ENCODE measurements at regions not wholly inside any gene's neighbourhood (a gene's known extent, or its start where the extent isn't known, plus 50 kb on each side); places are given as distances from the start of the nearest gene placed in this dataset.

DNA sequence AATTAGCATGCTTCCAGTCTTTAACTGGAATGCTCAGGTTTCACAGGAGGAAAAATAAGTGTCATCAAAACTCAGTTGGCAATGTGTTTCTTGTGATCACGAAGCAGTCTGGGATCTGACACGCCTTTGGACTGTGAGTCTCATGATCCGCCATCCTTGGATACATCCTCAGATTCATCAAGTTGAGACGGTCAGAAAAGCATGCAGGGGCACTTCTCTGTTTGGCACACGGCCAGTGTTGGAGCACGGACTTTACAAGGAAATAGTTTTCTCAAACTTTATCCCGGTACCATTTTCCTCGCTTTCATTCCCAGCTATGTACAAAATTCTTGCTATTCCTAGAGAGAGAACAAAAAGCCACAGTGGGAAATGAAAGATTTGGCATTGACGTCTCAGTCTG, 88.4 kb upstream of the PARP11 start:
- no peak overlapping the region for H3K27ac ChIP-seq (ENCODE audit: low read depth, low read length)
- H3K4me3 ChIP-seq (replicated peaks in 1 of 2; ENCODE audit: low read depth in 1 of 2, low read length in 2 of 2), result no peak overlapping the region
- TF ChIP-seq, protein P1, sequence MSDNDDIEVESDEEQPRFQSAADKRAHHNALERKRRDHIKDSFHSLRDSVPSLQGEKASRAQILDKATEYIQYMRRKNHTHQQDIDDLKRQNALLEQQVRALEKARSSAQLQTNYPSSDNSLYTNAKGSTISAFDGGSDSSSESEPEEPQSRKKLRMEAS (IDR thresholded peaks at IDR 0.05), result no peak
- no peak for TF ChIP-seq EZH2 (IDR thresholded peaks at IDR 0.05)
- no peak for TF ChIP-seq FOSL1 (IDR thresholded peaks at IDR 0.05; ENCODE audit: low read depth)
- TF ChIP-seq CEBPB (IDR thresholded peaks at IDR 0.05; ENCODE audit: low read depth), result no peak
- TF ChIP-seq JUND (IDR thresholded peaks at IDR 0.05), result no peak
- TF ChIP-seq, protein P2, sequence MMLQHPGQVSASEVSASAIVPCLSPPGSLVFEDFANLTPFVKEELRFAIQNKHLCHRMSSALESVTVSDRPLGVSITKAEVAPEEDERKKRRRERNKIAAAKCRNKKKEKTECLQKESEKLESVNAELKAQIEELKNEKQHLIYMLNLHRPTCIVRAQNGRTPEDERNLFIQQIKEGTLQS (IDR thresholded peaks at IDR 0.05), result no peak
- TF ChIP-seq POLR2AphosphoS5 (IDR thresholded peaks at IDR 0.05; ENCODE audit: low read depth, low read length), result no peak
- TF ChIP-seq, protein P3, sequence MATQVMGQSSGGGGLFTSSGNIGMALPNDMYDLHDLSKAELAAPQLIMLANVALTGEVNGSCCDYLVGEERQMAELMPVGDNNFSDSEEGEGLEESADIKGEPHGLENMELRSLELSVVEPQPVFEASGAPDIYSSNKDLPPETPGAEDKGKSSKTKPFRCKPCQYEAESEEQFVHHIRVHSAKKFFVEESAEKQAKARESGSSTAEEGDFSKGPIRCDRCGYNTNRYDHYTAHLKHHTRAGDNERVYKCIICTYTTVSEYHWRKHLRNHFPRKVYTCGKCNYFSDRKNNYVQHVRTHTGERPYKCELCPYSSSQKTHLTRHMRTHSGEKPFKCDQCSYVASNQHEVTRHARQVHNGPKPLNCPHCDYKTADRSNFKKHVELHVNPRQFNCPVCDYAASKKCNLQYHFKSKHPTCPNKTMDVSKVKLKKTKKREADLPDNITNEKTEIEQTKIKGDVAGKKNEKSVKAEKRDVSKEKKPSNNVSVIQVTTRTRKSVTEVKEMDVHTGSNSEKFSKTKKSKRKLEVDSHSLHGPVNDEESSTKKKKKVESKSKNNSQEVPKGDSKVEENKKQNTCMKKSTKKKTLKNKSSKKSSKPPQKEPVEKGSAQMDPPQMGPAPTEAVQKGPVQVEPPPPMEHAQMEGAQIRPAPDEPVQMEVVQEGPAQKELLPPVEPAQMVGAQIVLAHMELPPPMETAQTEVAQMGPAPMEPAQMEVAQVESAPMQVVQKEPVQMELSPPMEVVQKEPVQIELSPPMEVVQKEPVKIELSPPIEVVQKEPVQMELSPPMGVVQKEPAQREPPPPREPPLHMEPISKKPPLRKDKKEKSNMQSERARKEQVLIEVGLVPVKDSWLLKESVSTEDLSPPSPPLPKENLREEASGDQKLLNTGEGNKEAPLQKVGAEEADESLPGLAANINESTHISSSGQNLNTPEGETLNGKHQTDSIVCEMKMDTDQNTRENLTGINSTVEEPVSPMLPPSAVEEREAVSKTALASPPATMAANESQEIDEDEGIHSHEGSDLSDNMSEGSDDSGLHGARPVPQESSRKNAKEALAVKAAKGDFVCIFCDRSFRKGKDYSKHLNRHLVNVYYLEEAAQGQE (IDR thresholded peaks at IDR 0.05; ENCODE audit: low read depth), result no peak
- TF ChIP-seq SP1 (IDR thresholded peaks at IDR 0.05; ENCODE audit: low read depth), result no peak
- no peak for TF ChIP-seq SRF (IDR thresholded peaks at IDR 0.05; ENCODE audit: low read depth)
- no peak for TF ChIP-seq YY1 (IDR thresholded peaks at IDR 0.05; ENCODE audit: extremely low read depth, insufficient replicate concordance, low read depth, low read length)
- TF ChIP-seq, protein P4, sequence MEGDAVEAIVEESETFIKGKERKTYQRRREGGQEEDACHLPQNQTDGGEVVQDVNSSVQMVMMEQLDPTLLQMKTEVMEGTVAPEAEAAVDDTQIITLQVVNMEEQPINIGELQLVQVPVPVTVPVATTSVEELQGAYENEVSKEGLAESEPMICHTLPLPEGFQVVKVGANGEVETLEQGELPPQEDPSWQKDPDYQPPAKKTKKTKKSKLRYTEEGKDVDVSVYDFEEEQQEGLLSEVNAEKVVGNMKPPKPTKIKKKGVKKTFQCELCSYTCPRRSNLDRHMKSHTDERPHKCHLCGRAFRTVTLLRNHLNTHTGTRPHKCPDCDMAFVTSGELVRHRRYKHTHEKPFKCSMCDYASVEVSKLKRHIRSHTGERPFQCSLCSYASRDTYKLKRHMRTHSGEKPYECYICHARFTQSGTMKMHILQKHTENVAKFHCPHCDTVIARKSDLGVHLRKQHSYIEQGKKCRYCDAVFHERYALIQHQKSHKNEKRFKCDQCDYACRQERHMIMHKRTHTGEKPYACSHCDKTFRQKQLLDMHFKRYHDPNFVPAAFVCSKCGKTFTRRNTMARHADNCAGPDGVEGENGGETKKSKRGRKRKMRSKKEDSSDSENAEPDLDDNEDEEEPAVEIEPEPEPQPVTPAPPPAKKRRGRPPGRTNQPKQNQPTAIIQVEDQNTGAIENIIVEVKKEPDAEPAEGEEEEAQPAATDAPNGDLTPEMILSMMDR (IDR thresholded peaks at IDR 0.05 in 2 of 3, conservative IDR thresholded peaks at IDR 0.05 in 1 of 3; ENCODE audit: borderline replicate concordance in 1 of 3, insufficient read depth in 1 of 3, low read depth in 2 of 3, low read length in 2 of 3), result no peak
- no peak for TF ChIP-seq EZH2phosphoT487 (IDR thresholded peaks at IDR 0.05; ENCODE audit: borderline replicate concordance)
- no peak for TF ChIP-seq SIN3A (IDR thresholded peaks at IDR 0.05; ENCODE audit: low read depth)
- no peak for TF ChIP-seq CBX3 (IDR thresholded peaks at IDR 0.05; ENCODE audit: low read depth)
- ChIA-PET POLR2A (no interaction called here), RAD21 (ENCODE audit: low non-redundant PET in 1 of 2, low total read pairs in 2 of 2, uncharacterized antibody in 2 of 2, unreplicated experiment in 2 of 2) (no interaction called here), CTCF (interaction anchor here (1.6 kb wide), 1 partner anchor 315 kb away, joined by 4 read pairs; no protein-coding TSS in a partner anchor)
- intact Hi-C loops (cut with micrococcal nuclease), result no loop called here
- H3K4me2 ChIP-seq (ENCODE audit: low read length), result no peak overlapping the region
- H3K79me2 ChIP-seq (ENCODE audit: insufficient read depth, low read length), result no peaks in the 10 kb centered on the region
- H3K9me2 ChIP-seq (ENCODE audit: insufficient read depth), result no peaks in the 10 kb centered on the region
- no TSS peak for BruUV-seq (replicated peaks)
- H4K20me1 ChIP-seq (ENCODE audit: insufficient read depth), result no peaks in the 10 kb centered on the region
- H3K9ac ChIP-seq (ENCODE audit: low read length), result no peak overlapping the region
- no peaks in the 10 kb centered on the region for H3K36me3 ChIP-seq (ENCODE audit: control insufficient read depth in 1 of 2, insufficient read depth in 2 of 2, low read length in 2 of 2)
- ATAC-seq (no peak), DNase-seq (ENCODE audit: low read depth, low spot score) (no peak)
- H3K27me3 ChIP-seq (ENCODE audit: insufficient read depth, low read length), result peaks cover 18% of the 10 kb centered on the region
- no peaks in the 10 kb centered on the region for H3K4me1 ChIP-seq (ENCODE audit: control insufficient read depth in 1 of 2, insufficient read depth in 2 of 2, low read length in 2 of 2)
- no peak overlapping the region for H2AFZ ChIP-seq (ENCODE audit: low read depth, low read length, poor library complexity, severe bottlenecking)
- no peaks in the 10 kb centered on the region for H3K9me3 ChIP-seq (ENCODE audit: control insufficient read depth in 1 of 2, insufficient read depth in 1 of 2, low read depth in 1 of 2, low read length in 2 of 2)

Measured in HCT116 (cell line).